Endothelial cell of umbilical vein (primary cell): ENCODE measurements at regions not wholly inside any gene's neighbourhood (a gene's known extent, or its start where the extent isn't known, plus 50 kb on each side); places are given as distances from the start of the nearest gene placed in this dataset.

Experiments used
- BruUV-seq: library from RNA; stranded (reverse); fragments of 400-500 nt; replicated peaks from 2 replicates; lab custom pipeline; 2021; lab: Mats Ljungman, UMichigan
- CTCF ChIA-PET: fragments of 300-600, 350-600 bp; sonication (Branson Sonifier 250); formaldehyde crosslinking; loops from one replicate; lab custom pipeline; 2021; ENCODE audit warnings: antibody characterized with exemption, inconsistent platforms; lab: Charles Lee
- POLR2A ChIA-PET: fragments of 300-600, 350-600 bp; sonication (Branson Sonifier 250); formaldehyde crosslinking; loops from one replicate; lab custom pipeline; 2021; ENCODE audit warnings: antibody characterized with exemption, inconsistent platforms; lab: Charles Lee
- DNase-seq: peaks from one replicate; pipeline ENCODE4 v3.0.0-alpha.2; 2011; ENCODE audit warnings: low read depth, low spot score
- FAIRE-seq: peaks from 2 replicates; lab custom pipeline; 2011; peaks lifted over from hg19 to GRCh38; lab: Jason Lieb, UNC
- H2AFZ ChIP-seq: 2 replicates; pipeline ENCODE4 v1.6.0; 2012; ENCODE audit warnings: low read depth, low read length, control low read depth, inconsistent platforms
- H3K27ac ChIP-seq: 2 replicates; pipeline ENCODE4 v1.5.1; 2011; ENCODE audit warnings: low read depth, mild to moderate bottlenecking, control low read depth, low read length, moderate library complexity; ENCODE audit not compliant: insufficient read depth
- H3K27me3 ChIP-seq, 2 experiments: 2 replicates each; pipeline versions ENCODE4 v1.6.0 to v1.6.1; 2011; ENCODE audit warnings: low read length in 2 of 2, mixed read lengths in 1 of 2; ENCODE audit not compliant: control insufficient read depth in 2 of 2, insufficient read depth in 2 of 2
- H3K36me3 ChIP-seq, 2 experiments: 2 replicates in 1 of 2; 3 replicates in 1 of 2; pipeline ENCODE4 v1.5.1; 2011; ENCODE audit warnings: low read length in 2 of 2, mild to moderate bottlenecking in 1 of 2, moderate library complexity in 1 of 2; ENCODE audit not compliant: control insufficient read depth in 2 of 2, insufficient read depth in 2 of 2; ENCODE audit errors: extremely low read depth in 1 of 2
- H3K4me1 ChIP-seq: 3 replicates; pipeline ENCODE4 v1.5.1; 2011; ENCODE audit warnings: mild to moderate bottlenecking, low read length; ENCODE audit not compliant: control insufficient read depth, insufficient read depth; ENCODE audit errors: extremely low read depth
- H3K4me2 ChIP-seq: 2 replicates; pipeline ENCODE4 v1.6.1; 2011; ENCODE audit warnings: low read length, control low read depth, mixed read lengths; ENCODE audit not compliant: insufficient read depth
- H3K4me3 ChIP-seq, 3 experiments: fragments of 200-600 bp in 1 of 3; sonication (generic), shearing (Covaris generic) in 1 of 3; replicated peaks in 1 of 3; 2 replicates each; pipeline ENCODE4 v1.5.1; 2011 to 2016; ENCODE audit warnings: control low read depth in 3 of 3, low read length in 3 of 3, mild to moderate bottlenecking in 2 of 3, inconsistent platforms in 1 of 3, low read depth in 1 of 3, moderate library complexity in 1 of 3; ENCODE audit not compliant: insufficient read depth in 1 of 3
- H3K79me2 ChIP-seq: 2 replicates; pipeline ENCODE4 v1.6.0; 2012; ENCODE audit warnings: low read length, inconsistent platforms; ENCODE audit not compliant: control insufficient read depth, insufficient read depth
- H3K9ac ChIP-seq: replicated peaks from 2 replicates; pipeline ENCODE3; 2011; ENCODE audit warnings: low read length, control low read depth; ENCODE audit not compliant: insufficient read depth; ENCODE audit errors: extremely low read depth
- H3K9me1 ChIP-seq: replicated peaks from 3 replicates; pipeline ENCODE4 v1.6.0; 2011; ENCODE audit warnings: mild to moderate bottlenecking, low read length; ENCODE audit not compliant: control insufficient read depth, insufficient read depth; ENCODE audit errors: extremely low read depth
- H3K9me3 ChIP-seq: replicated peaks from 2 replicates; pipeline ENCODE4 v1.5.1; 2012; ENCODE audit warnings: low read length, inconsistent platforms; ENCODE audit not compliant: control insufficient read depth, insufficient read depth
- H4K20me1 ChIP-seq: replicated peaks from 2 replicates; pipeline ENCODE3; 2011; ENCODE audit warnings: mild to moderate bottlenecking, low read length; ENCODE audit not compliant: control insufficient read depth, insufficient read depth; ENCODE audit errors: extremely low read depth
- CTCF ChIP-seq, 2 donors: IDR thresholded peaks; 1 replicate in 1 of 2; 2 replicates in 1 of 2; pipeline ENCODE4 v1.5.1; 2011; ENCODE audit warnings: low read length in 2 of 2, mild to moderate bottlenecking in 2 of 2, moderate library complexity in 2 of 2, control low read depth in 1 of 2, inconsistent platforms in 1 of 2, low read depth in 1 of 2; ENCODE audit not compliant: insufficient read depth in 1 of 2; ENCODE audit errors: extremely low read depth in 1 of 2
- EZH2 ChIP-seq: IDR thresholded peaks from 2 replicates; pipeline ENCODE4 v1.6.1; 2012; ENCODE audit warnings: borderline replicate concordance, low read depth, mild to moderate bottlenecking, moderate library complexity, low read length, inconsistent platforms; ENCODE audit not compliant: severe bottlenecking
- FOS ChIP-seq: IDR thresholded peaks from 2 replicates; pipeline ENCODE4 v1.6.1; 2011; ENCODE audit warnings: mild to moderate bottlenecking, low read length, moderate library complexity, borderline replicate concordance; ENCODE audit not compliant: insufficient read depth
- GATA2 ChIP-seq: IDR thresholded peaks from 2 replicates; pipeline ENCODE4 v1.7.0; 2011; ENCODE audit warnings: low read depth, mild to moderate bottlenecking, moderate library complexity, mixed read lengths, low read length; ENCODE audit not compliant: insufficient read length, insufficient read depth
- JUN ChIP-seq: IDR thresholded peaks from 2 replicates; pipeline ENCODE4 v1.6.1; 2011; ENCODE audit warnings: borderline replicate concordance, low read depth; ENCODE audit not compliant: insufficient read length, insufficient read depth
- MAX ChIP-seq: IDR thresholded peaks from 2 replicates; pipeline ENCODE4 v1.6.1; 2011; ENCODE audit not compliant: insufficient read depth, insufficient read length
- MYC ChIP-seq: IDR thresholded peaks from one replicate; pipeline ENCODE4 v1.6.1; 2011; ENCODE audit warnings: mild to moderate bottlenecking, low read depth, low read length
- POLR2A ChIP-seq: IDR thresholded peaks from 2 replicates; pipeline ENCODE4 v1.6.1; 2012; ENCODE audit warnings: low read depth, mild to moderate bottlenecking, control low read depth, low read length
- POLR2AphosphoS5 ChIP-seq: IDR thresholded peaks from 2 replicates; pipeline ENCODE4 v1.6.1; 2012; ENCODE audit warnings: low read depth, mild to moderate bottlenecking, control low read depth, low read length, moderate library complexity; ENCODE audit not compliant: insufficient read depth
- dilution Hi-C: fragments of 300-500 bp; cut with MboI; formaldehyde crosslinking; loops from one replicate; pipeline ENCODE4 v1.15.0; 2019; ENCODE audit warnings: low sequenced_read_pairs; ENCODE audit not compliant: extremely low pct_ligation_motif_present
- intact Hi-C: fragments of 100-400 bp; cut with micrococcal nuclease; formaldehyde crosslinking; loops from one replicate; pipeline ENCODE4 v1.10.0; 2022

GRCh38 chr3:59270921-59271320 is 221.1 kb upstream of the CFAP20DC start:
- H3K36me3 ChIP-seq, result no peaks in the 10 kb centered on the region
- H3K4me2 ChIP-seq, result no peak overlapping the region
- intact Hi-C loops (no loop called here), dilution Hi-C loops (no loop called here)
- FAIRE-seq (no peak), DNase-seq (no peak)
- no peak overlapping the region for H3K4me3 ChIP-seq
- no peaks in the 10 kb centered on the region for H3K4me1 ChIP-seq
- no peaks in the 10 kb centered on the region for H3K79me2 ChIP-seq
- ChIA-PET CTCF (no interaction called here), POLR2A (no interaction called here)
- H3K9ac ChIP-seq, result no peak overlapping the region
- BruUV-seq, result no TSS peak
- no peaks in the 10 kb centered on the region for H3K27me3 ChIP-seq
- H3K9me1 ChIP-seq, result no peaks in the 10 kb centered on the region
- H4K20me1 ChIP-seq, result no peaks in the 10 kb centered on the region
- no peak overlapping the region for H3K27ac ChIP-seq
- no peak overlapping the region for H2AFZ ChIP-seq
- TF ChIP-seq MAX (no peak), MYC (no peak), POLR2A (no peak), JUN (no peak), POLR2AphosphoS5 (no peak), EZH2 (no peak), FOS (no peak)
- H3K9me3 ChIP-seq, result no peaks in the 10 kb centered on the region

DNA sequence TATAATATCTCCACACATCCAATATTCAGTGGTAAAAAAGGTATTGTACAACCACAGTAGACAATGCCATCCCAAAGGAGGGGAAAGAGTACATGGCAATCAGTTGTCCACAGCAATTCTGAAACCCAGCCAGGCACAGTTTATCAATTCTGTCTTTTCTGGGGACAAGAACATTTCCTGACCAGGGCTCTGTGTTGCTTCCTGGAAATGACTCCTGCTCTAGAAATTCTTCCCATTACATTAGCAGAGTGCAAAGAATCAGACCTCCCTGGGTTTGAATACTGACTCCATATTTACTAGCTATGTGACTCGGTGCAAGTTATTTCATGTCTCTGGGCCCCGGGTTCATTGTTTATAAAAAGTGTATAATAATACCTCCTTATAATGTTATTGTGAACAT is 220.4 kb upstream of the CFAP20DC start:
- H3K79me2 ChIP-seq, result no peaks in the 10 kb centered on the region
- H3K4me1 ChIP-seq, result no peaks in the 10 kb centered on the region
- BruUV-seq, result no TSS peak
- no peaks in the 10 kb centered on the region for H3K9me1 ChIP-seq
- FAIRE-seq (no peak), DNase-seq (no peak)
- H3K9ac ChIP-seq, result no peak overlapping the region
- dilution Hi-C loops, result no loop called here
- ChIA-PET CTCF (no interaction called here), POLR2A (no interaction called here)
- H2AFZ ChIP-seq, result no peak overlapping the region
- H3K4me2 ChIP-seq, result no peak overlapping the region
- intact Hi-C loops, result no loop called here
- H3K27ac ChIP-seq, result no peak overlapping the region
- TF ChIP-seq CTCF (IDR thresholded peaks at IDR 0.05; ENCODE audit: extremely low read depth in 1 of 2, insufficient read depth in 1 of 2, low read depth in 1 of 2, low read length in 2 of 2) (no peak), POLR2A (no peak), GATA2 (no peak), MYC (no peak), POLR2AphosphoS5 (no peak)
- H3K27me3 ChIP-seq, result no peaks in the 10 kb centered on the region
- H3K4me3 ChIP-seq, result no peak overlapping the region
- H3K9me3 ChIP-seq, result no peaks in the 10 kb centered on the region
- H4K20me1 ChIP-seq, result no peaks in the 10 kb centered on the region
- H3K36me3 ChIP-seq, result no peaks in the 10 kb centered on the region
